GM18508 (cell line): ENCODE measurements at regions not wholly inside any gene's neighbourhood (a gene's known extent, or its start where the extent isn't known, plus 50 kb on each side); places are given as distances from the start of the nearest gene placed in this dataset.

Source experiments
- ATAC-seq: cut with Tn5 transposase; IDR thresholded peaks from one replicate; pipeline ENCODE4 v1.9.1; 2021; ENCODE audit warnings: moderate number of reproducible peaks; ENCODE audit not compliant: insufficient read depth, unreplicated experiment

DNA sequence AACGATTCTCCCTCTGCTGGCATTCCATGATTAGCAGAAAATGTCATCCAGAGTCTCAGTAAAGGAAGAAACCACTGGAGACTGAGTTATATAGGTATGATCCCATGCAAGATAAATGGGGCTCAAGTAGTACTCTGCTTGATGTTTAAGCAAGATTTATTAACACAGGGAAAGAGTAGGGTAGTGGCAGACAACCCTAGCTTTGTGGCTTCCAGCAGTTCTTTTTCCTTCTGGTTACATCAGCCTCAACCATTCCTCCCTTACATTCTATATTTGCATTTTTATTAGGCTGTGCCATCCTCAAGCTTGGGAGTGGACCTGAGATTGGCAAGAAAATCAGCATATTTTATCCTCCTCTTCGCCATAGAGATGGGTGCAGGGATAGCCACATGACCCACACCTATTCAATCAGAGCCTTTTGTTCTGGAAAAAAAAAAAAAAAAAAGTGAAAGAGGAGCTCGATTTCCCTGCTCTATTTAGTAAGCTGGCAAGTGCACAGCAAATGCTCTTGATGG, 402.1 kb downstream of the ZNF536 start:
- no peak for ATAC-seq

DNA sequence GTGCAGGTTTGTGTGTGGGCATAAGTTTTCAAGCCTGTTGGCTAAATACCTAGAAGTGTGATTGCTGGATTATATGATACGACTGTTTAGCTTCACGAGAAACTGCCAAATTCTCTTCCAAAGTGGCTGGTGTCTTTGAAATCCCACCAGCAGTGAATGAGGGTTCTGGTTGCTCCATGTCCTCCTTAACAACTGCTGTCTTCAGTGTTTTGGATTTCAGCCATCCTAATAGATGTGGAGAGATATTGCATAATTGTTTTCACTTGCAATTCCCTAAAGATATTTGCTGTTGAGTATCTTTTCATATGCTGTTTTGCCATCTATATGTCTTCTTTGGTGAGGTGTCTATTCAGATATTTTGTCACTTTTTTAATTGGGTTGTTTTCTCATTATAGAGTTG, 390.5 kb downstream of the ZNF536 start:
- no peak for ATAC-seq

DNA sequence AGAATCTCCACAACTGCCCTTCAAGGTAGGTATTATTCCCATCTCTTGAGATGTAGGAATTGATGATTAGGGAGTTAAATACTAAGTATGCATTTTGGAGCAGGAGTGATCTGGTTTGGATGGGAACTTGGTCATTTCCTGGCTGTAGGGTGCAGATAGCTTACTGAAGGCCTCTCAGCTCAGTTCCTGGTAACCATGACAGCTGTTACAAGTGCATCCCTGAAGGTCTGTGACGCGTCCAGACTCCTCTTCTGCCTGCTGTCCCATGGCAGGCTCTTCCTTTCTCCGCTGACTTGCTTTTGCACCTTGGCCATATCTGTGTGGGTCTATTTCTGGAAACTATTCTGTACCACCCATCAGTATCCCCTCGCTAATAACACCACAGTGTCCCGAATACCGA, 387.8 kb downstream of the ZNF536 start:
- no peak for ATAC-seq

DNA sequence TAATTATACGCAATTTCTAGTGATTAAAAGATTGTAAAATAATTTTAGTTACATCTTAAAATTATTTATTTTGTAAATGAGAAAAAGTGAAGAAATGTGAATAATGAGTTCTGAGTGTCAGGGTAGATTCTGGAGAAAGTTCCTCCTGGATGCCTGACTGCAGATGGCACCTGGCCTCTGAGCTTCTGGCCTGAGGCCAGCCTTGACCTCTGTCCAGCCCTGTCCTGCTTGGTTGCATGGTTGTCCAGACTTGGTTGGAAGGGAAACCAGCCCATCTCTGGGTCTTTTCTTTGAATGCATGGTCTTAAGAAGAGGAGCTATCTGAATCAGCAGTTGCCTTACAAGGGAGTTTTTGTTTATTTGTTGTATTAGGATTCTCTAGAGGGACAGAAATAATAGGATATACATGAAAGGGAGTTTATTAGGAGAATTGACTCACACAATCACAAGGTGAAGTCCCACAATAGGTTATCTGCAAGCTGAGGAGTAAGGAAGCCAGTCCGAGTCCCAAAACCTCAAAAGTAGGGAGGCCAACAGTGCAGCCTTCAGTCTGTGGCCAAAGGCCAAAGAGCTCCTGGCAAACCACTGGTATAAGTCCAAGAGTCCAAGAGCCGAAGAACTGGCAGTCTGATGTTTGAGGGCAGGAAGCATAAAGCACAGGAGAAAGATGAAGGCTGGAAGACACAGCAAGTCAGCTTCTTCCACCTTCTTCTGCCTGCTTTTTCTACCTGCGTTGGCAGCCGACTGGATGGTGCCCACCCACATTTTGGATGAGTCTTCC, 385.8 kb downstream of the ZNF536 start:
- ATAC-seq, result no peak

DNA sequence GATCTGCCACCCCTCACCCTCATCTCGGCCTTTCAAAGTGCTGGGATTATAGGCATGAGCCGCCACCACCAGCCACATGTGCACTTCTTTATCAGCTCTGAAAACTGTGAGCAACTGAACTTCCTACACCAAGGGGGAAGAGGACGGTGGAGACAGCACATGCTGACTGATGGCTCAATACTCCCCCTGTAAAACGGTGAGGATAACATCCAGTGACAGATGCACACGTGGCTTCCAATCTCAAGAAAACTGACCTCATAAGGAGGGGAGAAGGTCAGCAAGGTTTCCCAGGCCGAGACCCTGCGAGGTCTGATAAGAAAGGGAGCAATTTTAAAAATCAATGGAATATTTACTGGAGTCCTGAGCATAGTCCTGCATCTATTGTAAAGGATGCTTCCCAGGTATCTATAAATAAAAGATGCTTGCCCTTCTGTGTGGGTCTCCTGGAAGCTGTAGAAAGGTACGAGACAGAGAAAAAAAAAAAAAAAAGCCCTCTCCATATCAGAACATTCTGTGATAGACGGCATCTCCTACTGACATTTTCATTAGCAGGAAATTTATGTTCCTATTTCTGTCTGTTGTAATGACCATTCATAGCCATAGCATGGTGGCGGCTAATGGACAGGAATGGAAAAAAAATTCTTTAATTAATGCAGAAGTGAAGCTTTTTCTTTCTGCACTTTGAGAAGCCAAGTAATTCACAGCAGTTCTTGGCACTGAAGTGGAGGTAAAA, 385.1 kb downstream of the ZNF536 start:
- no peak for ATAC-seq

DNA sequence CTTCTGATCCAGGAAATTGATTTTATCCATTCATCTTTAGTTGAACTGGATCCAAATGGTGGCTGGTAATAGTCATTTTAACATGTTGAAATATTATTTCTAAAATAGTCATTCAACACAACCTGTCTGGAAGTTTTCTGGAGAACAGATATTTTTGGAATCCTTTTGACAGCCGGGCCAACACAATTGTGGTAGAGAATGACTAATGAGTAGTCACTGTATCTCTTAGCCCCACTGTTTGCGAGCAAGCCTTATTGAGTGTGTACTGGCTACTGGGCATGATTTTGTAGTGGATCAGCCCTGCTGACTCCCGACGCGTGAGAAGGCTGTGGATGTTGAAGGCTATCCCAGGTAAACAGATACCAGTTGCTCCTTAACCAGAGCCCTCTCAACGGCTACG, 383.4 kb downstream of the ZNF536 start:
- ATAC-seq, result no peak

DNA sequence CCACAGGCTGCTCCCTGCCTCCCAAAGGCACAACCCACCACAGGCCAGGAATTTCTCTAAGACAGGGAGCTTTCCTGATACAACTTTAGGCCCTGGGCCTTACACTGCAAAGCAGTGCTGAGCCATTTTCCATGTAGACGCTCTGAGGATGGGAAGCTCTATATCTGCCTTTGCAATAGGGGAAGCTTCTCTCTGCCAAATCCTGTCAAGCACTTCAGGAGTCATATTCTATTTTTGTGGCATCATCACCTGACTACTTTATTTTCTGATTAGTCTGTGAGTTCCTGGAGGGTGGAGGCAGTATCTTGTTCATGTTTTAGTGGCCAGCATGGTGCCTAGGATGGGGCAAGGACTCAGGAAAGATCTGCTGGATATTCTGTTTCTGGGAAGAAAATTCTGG, 382.0 kb downstream of the ZNF536 start:
- no peak for ATAC-seq

DNA sequence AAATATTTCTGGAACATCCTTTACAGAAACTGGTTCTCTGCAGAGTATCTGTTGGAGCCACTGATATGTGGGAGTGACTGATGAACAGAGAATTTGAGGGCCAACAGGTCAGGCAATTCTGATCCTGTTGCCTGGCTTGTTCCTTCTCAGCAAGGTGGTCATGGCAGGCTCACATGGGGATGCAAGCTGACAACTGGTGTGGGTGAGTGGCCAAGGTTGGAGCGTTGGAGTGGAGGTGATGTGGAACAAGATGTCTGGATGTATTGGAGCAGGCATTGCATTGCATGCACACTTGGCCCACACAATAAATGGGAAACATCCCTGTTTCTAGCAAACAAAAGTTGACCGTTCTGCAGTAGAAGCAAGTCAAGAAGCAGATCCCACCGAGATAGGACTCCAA, 380.7 kb downstream of the ZNF536 start:
- ATAC-seq, result no peak

DNA sequence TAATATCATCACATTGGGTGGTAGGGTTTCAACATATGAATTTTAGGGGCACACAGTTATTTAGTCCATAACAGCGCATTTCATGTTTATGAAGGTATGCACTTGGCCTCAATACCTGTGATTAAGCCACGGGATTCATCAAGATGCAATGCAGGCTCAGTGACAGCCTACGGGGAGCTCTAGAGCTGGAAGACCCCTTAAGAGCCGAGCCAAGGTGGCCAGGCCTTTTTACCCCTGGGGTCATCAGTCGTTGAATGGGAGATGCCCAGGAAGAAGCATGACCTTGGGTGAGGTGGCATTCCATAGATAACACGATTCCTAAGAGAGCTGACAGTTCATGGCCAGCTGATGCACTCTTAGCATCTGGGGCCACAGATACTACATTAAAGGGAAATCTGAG, 380.0 kb downstream of the ZNF536 start:
- ATAC-seq, result no peak

DNA sequence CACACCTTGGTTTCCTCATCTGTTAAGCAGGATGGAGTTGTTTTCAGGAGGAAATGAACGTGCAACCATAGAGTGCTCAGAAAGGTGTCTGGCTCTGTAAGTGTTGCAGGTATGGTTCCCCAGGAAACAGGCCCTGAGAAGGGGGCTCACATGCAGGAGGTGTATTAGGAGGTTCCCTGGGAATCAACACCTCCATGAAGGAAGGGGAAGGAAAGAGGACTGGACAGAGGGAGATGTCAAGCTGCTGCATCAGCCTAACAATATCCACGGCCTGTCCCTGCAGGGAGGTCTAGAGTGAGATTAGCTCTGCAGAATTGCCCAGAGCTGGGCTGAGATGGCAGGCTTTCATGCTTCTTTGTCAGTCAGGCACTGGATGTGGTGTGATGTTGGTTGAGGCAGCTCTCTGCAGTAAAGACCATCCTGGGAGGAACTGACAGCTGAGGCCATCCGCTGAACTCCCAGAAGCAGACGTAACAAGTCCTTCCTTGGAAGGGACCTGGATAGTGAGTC, 373.3 kb downstream of the ZNF536 start:
- ATAC-seq, result no peak

DNA sequence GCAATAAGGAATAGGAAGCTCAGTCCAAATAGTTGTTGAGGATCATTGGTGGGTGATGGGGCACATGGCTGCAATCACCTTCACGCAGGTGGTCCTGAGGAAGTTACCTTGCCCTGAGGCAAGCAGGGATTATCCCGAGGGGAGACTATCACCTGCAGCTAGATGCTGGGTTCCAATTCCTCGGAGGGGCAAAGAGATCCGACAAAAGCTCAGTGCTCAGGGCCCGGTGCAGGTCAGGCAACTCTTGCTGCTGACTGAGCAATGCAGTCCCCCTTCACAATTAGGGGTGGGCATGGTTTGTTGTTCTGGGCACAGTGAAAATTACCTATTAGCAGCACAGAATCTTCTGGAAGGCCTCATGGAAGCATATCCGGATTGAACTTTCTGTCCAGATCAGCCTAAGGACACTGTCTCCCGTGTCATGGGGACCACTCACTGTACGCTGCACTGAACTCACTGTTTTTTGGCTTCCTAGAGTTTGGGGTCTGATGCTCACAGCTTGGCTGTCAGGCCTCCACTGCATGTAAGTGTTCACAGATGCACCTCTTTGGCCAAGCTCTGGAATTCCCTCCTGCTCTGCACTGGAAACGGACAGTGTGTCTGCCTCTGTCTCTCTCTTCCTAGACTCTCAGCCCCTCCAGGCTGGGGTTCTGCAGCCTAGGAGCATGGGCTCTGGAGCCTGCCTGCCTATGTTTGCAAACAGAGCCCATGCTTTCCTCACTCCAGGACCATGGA, 372.7 kb downstream of the ZNF536 start:
- no peak for ATAC-seq

DNA sequence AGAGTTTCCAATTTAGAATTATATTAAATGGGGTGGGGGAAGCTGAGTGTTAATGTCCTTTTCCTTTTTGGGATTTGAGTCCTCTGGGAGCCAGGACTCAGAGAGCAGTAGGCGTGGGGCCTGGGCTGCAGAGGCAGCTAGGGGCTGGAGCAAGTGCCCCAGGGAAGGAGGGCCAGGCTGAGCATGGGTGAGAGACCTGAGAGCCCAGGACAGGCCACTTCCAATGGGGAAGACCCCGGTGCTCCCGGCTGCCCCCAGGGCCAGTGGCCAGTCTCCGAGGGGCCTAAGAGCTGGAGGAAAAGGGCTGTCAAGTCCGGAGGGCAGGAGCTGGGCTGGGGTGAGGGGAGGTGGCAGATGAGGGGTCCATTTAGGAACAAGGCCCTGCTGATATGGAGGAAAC, 371.5 kb downstream of the ZNF536 start:
- ATAC-seq, result no peak

DNA sequence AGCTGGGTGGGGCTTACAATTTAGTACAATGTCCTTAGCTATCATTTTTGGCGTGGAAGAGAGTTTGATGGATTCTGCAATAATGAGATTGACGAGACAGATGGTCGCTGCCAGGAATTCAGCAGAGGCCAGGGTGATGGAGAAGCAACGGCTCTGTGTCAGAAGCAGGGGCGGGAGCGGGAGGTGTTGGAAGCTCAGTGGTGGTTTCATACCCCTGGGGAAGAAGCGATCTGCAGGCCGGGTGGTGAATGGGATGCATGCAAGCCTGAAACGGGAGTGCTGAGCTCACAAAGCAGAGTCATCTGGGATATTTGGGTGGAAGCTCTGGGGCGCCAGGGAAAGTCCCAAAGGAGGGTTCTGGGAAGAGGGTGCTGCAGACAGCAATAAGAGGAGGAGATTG, 370.8 kb downstream of the ZNF536 start:
- no peak for ATAC-seq

DNA sequence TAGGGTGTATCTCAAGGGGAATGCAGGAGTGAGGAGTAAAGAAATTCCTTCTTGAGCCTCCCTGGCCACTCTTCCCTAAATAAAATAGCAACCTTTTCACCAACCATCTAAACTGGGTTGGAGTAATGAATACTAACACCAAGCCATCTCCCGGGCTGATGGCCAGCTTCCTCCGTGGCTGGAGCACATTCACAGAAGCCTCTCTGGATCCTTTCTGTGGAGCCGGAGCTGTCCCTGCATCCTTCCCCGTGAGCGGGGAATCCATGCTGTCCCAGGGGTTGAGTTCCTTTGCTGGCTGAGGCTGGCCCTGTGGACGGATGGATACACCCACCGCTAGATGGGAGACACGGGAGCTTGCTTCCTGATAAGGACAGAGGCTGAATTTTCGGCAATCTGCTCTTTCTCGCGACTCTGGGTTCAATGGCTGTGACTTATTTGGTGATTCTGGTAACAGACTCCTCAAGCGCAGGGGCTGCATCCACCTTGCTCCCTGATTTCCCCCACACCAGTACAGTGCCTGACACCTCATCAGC, 370.3 kb downstream of the ZNF536 start:
- no peak for ATAC-seq

DNA sequence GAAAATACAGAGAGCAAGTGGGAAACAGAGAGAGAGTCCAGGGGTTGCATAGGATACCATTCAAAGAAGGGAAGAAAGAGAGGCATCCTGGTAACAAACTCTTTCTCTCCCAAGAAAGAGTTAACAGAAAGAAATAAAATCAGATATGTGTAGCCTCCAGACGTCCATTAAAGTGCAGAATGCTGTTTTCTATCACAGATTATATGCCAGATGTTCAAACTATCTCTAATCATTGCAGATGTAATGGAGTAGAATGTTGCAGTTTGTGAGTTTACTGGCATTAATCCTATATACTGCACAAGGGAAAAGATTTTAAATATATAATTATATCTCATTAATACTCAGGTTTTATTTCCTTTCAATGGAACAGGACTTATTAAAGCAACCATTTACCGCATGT, 369.4 kb downstream of the ZNF536 start:
- ATAC-seq, result no peak

DNA sequence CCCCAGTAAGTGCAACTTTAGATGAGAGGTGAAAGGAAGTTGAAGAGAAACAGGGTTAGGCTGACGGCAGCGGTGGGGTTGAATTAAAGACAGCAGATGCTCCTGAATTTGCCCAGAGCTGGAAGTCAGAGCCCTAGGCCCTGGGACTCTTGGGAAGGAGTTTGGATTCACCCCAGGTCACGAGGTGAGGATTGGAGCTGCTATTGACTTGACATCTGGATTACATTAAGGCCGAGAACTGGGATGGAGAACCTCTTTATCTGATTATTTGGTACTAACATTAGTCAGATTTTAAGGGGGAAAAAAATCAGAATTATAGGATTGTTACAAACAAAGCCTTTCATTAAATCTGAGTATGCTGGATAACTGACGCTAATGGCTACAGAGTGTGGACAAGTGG, 367.2 kb downstream of the ZNF536 start:
- ATAC-seq, result no peak

DNA sequence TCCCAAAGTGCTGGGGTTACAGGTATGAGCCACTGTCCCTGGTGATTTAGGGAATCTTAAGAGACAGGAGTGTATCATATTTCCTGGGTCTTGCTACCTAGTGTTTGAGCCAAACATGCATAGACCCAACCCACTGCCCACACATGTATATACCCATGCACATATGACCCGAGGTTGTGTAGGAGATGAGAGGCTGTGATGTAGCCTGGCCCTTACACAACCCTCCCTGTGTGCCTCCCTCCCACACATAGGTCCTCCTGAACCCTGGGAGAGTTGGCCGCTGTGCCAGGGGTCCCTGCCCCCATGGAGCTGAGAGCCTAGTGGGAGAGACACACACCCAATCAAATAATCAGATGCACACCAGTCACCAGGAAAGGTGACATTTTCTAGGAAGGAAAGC, 365.9 kb downstream of the ZNF536 start:
- no peak for ATAC-seq

DNA sequence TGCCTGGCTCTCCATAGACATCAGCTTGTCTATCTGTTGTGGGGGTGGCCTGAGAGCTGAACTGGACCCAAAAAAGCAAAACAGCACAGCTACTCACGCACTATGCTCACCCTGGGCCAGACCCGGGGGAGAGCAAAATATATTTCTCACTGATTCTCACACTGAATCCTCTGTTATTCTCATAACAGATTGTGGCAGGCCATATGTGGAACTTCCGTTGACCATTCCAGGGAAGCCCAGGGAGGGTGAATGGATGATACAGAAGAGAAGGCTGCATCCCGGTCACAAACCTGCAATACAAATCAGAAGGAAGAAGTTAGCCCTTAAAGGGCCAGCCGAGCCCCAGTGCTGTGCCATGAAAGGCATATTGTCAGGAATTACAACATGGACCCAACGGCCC, 362.5 kb downstream of the ZNF536 start:
- ATAC-seq, result no peak

DNA sequence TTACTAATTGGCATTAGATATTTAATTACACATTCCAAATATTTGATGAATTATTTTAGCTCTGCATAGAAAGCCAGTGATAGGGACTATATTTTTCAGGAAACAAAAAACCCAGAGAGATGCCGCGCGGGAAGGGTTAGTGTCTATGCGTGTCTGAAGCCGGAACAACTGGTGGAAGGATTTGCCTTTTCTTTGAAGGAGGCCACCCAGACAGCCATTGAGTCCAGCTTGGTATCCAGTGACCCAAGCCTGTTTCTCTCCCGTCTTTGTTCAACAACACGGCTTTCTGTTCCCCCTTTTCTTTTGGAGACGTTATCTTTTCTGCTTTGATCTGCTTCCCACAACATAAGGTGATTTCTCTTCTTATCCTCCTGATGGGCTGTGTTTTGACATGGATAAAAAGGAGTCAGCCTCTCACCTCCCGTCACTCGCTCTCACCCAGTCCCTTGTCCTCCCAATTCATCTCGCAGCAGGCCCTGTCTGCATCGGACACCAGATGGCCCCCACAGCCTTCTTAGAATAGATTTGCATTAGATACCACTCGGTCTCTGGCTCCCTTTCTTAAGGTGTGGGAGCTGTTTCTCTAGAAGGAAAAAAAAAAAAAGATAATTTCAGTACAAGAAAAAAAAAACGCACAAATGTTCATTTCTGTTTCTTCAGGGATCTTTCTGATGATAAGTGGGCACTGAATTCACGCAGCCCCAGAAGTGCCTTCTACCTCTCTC, 361.8 kb downstream of the ZNF536 start:
- ATAC-seq, result no peak

DNA sequence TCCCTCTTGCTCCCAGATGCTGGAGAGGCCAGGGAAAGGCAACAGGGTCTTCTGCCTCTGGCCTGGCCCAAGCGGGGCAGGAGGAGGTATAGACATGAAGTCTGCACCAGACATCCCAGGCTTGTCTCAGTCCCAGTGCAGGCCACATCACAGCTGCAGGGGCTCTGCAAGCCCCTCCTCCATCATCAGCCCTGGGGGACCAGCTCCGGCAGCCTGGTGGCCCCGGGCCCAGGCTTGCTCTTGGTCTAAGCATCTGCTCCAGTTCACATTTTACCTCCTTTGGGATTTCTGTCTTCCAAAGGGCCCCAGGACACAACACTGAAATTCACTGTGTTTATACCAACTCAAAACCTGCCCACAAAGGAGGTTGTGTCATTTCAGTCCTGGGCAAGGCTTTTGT, 359.4 kb downstream of the ZNF536 start:
- no peak for ATAC-seq
